GM13976 (cell line): ENCODE measurements at regions not wholly inside any gene's neighbourhood (a gene's known extent, or its start where the extent isn't known, plus 50 kb on each side); places are given as distances from the start of the nearest gene placed in this dataset.
"Not testable (repeated sequence)": the region's sequence is repeated elsewhere in the genome, so short reads cannot be mapped to it uniquely, and the experiment has no call there.

Source experiments
- DNase-seq: peaks from one replicate; pipeline ENCODE4 v3.0.0; 2012; ENCODE audit warnings: low spot score
- CTCF ChIP-seq: IDR thresholded peaks from 2 replicates; pipeline ENCODE4 v1.5.1; 2012; ENCODE audit warnings: borderline replicate concordance, mild to moderate bottlenecking; ENCODE audit not compliant: insufficient read depth; ENCODE audit errors: extremely low read depth, missing control alignments, control extremely low read depth
- in situ Hi-C: fragments of 300-500 bp; cut with MboI; formaldehyde crosslinking; loops from one replicate; pipeline ENCODE4 v1.12.0; 2022; ENCODE audit warnings: low sequenced_read_pairs, mixed read lengths, inconsistent platforms; ENCODE audit not compliant: unreplicated experiment

DNA sequence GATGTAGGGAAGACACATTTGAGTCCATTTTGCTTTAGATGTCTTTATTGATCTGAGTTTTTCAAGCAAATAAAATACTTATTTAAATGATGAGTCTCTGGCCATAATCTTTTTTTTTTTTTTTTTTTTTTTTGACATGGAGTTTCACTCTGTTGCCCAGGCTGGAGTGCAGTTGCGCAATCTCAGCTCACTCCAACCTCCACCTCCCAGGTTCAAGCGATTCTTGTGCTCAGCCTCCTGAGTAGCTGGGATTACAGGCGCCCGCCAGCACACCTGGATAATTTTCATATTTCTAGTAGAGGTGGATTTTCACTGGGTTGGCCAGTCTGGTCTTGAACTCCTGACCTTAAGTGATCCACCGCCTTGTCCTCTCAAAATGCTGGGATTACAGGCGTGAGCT is 194.5 kb upstream of the MAD2L1 start:
- TF ChIP-seq CTCF = no peak
- DNase-seq = no peak
- in situ Hi-C loops = no loop called here

GRCh38 chr4:120256112-120256775 is 189.6 kb upstream of the MAD2L1 start:
- in situ Hi-C loops, DNase-seq: not testable (repeated sequence)

GRCh38 chr4:120238277-120238973 is 171.8 kb upstream of the MAD2L1 start:
- DNase-seq = no peak
- in situ Hi-C loops = no loop called here
- no peak for TF ChIP-seq CTCF

GRCh38 chr4:120236873-120237272 is 170.2 kb upstream of the MAD2L1 start:
- in situ Hi-C loops = no loop called here
- DNase-seq = no peak
- no peak for TF ChIP-seq CTCF

GRCh38 chr4:120232050-120232449 is 165.4 kb upstream of the MAD2L1 start:
- no peak for DNase-seq
- in situ Hi-C loops = no loop called here
- TF ChIP-seq CTCF = no peak

DNA sequence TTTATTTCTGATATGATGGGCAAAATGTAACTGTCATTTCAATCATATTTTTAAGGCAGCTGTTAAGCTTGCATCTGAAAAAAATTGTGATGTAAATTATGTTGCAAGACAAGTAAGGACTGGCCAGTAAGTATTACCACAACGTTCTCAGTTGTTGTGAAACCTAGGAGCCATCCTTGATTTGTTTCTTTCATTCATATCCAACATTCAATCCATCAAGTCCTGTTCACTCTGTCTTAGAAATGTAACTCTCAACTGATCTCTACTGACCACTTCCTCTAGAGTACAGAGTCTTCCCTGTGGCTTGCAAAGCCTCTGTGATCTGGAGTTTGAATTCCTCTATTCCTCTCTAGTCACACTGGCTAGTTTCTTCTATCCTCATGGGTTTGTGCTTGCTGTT is 161.4 kb upstream of the MAD2L1 start:
- in situ Hi-C loops = no loop called here
- TF ChIP-seq CTCF = no peak
- no peak for DNase-seq

GRCh38 chr4:120227554-120227953 is 160.9 kb upstream of the MAD2L1 start:
- no peak for DNase-seq
- TF ChIP-seq CTCF = no peak
- in situ Hi-C loops = no loop called here
